ENCODE measurements at regions not wholly inside any gene's neighbourhood (a gene's known extent, or its start where the extent isn't known, plus 50 kb on each side); places are given as distances from the start of the nearest gene placed in this dataset.

GRCh38 chr14:97705976-97706375, 908.8 kb downstream of the VRK1 start:
- no peak for DNase-seq

GRCh38 chr14:97706819-97707218, 909.6 kb downstream of the VRK1 start:
- no peak for DNase-seq

- DNase-seq = no peak
These were observed 910.4 kb downstream of the VRK1 start for GRCh38 chr14:97707603-97708002.

- DNase-seq = no peak
These were observed 912.4 kb downstream of the VRK1 start for GRCh38 chr14:97709552-97709951.

GRCh38 chr14:97710726-97711125, 913.5 kb downstream of the VRK1 start:
- DNase-seq = no peak

GRCh38 chr14:97712471-97712870, 915.3 kb downstream of the VRK1 start:
- DNase-seq = no peak

- no peak for DNase-seq
These were observed 915.8 kb downstream of the VRK1 start for GRCh38 chr14:97713023-97713422.

GRCh38 chr14:97718886-97719442, 921.8 kb downstream of the VRK1 start:
- DNase-seq = no peak

GRCh38 chr14:97719931-97720330, 922.7 kb downstream of the VRK1 start:
- no peak for DNase-seq

- no peak for DNase-seq
These were observed 926.2 kb downstream of the VRK1 start for GRCh38 chr14:97723351-97723750.

- no peak for DNase-seq
These were observed 926.6 kb downstream of the VRK1 start for GRCh38 chr14:97723819-97724218.

- no peak for DNase-seq
These were observed 927.1 kb downstream of the VRK1 start for GRCh38 chr14:97724265-97724731.

- DNase-seq = no peak
These were observed 929.5 kb downstream of the VRK1 start for GRCh38 chr14:97726676-97727075.

- DNase-seq = no peak
These were observed 933.5 kb downstream of the VRK1 start for GRCh38 chr14:97730706-97731105.

- DNase-seq = no peak
These were observed 934.6 kb downstream of the VRK1 start for GRCh38 chr14:97731800-97732199.

- no peak for DNase-seq
These were observed 950.1 kb downstream of the VRK1 start for GRCh38 chr14:97747316-97747715.

- no peak for DNase-seq
These were observed 951.4 kb downstream of the VRK1 start for GRCh38 chr14:97748616-97749015.

GRCh38 chr14:97757491-97757890, 960.3 kb downstream of the VRK1 start:
- no peak for DNase-seq

- DNase-seq = no peak
These were observed 962.9 kb downstream of the VRK1 start for GRCh38 chr14:97760050-97760449.

- DNase-seq = no peak
These were observed 965.2 kb downstream of the VRK1 start for GRCh38 chr14:97762386-97762785.

- DNase-seq = no peak
These were observed 974.3 kb downstream of the VRK1 start for GRCh38 chr14:97771340-97772045.

- no peak for DNase-seq
These were observed 976.4 kb downstream of the VRK1 start for GRCh38 chr14:97773598-97773997.

- no peak for DNase-seq
These were observed 979.8 kb downstream of the VRK1 start for GRCh38 chr14:97776890-97777558.

Data from nucleus accumbens (tissue), 56 donors.